PC-3 (cell line): ENCODE measurements at regions not wholly inside any gene's neighbourhood (a gene's known extent, or its start where the extent isn't known, plus 50 kb on each side); places are given as distances from the start of the nearest gene placed in this dataset.

ENCODE experiments used
- EZH2 ChIP-seq: fragments of 300-600 bp; sonication (generic); IDR thresholded peaks from one replicate; pipeline ENCODE4 v1.6.1; 2017; ENCODE audit warnings: antibody characterized with exemption, mild to moderate bottlenecking, low read length; ENCODE audit not compliant: unreplicated experiment
- TF ChIP-seq, protein P1 (sequence below): fragments of 300-600 bp; sonication (generic); conservative IDR thresholded peaks from 2 replicates; pipeline ENCODE4 v1.5.1; 2017; ENCODE audit warnings: antibody characterized with exemption, low read depth, mild to moderate bottlenecking, low read length

DNA sequence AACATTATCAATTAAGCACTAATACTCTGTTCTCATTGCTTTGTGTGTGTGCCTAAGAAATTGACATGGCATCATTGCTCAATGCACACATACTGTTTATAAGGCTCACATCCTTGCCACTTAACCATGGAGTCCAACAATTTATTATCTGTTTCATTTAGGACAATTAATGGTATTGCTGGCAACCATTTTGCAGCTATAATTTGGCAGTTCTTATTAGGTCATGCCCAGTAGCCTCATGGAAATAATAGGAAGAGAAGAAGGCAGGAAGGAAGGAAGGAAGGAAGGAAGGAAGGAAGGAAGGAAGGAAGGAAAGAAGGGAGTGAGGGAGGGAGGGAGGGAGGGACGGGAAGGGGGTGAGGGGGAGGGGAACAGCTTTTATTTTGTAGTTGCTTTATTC lies 285.5 kb upstream of the SLC24A2 start:
- TF ChIP-seq, protein P1, sequence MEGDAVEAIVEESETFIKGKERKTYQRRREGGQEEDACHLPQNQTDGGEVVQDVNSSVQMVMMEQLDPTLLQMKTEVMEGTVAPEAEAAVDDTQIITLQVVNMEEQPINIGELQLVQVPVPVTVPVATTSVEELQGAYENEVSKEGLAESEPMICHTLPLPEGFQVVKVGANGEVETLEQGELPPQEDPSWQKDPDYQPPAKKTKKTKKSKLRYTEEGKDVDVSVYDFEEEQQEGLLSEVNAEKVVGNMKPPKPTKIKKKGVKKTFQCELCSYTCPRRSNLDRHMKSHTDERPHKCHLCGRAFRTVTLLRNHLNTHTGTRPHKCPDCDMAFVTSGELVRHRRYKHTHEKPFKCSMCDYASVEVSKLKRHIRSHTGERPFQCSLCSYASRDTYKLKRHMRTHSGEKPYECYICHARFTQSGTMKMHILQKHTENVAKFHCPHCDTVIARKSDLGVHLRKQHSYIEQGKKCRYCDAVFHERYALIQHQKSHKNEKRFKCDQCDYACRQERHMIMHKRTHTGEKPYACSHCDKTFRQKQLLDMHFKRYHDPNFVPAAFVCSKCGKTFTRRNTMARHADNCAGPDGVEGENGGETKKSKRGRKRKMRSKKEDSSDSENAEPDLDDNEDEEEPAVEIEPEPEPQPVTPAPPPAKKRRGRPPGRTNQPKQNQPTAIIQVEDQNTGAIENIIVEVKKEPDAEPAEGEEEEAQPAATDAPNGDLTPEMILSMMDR = no peak
- TF ChIP-seq EZH2 = no peak
